ENCODE measurements at regions not wholly inside any gene's neighbourhood (a gene's known extent, or its start where the extent isn't known, plus 50 kb on each side); places are given as distances from the start of the nearest gene placed in this dataset.
"Not testable (repeated sequence)": the region's sequence is repeated elsewhere in the genome, so short reads cannot be mapped to it uniquely, and the experiment has no call there.

DNA sequence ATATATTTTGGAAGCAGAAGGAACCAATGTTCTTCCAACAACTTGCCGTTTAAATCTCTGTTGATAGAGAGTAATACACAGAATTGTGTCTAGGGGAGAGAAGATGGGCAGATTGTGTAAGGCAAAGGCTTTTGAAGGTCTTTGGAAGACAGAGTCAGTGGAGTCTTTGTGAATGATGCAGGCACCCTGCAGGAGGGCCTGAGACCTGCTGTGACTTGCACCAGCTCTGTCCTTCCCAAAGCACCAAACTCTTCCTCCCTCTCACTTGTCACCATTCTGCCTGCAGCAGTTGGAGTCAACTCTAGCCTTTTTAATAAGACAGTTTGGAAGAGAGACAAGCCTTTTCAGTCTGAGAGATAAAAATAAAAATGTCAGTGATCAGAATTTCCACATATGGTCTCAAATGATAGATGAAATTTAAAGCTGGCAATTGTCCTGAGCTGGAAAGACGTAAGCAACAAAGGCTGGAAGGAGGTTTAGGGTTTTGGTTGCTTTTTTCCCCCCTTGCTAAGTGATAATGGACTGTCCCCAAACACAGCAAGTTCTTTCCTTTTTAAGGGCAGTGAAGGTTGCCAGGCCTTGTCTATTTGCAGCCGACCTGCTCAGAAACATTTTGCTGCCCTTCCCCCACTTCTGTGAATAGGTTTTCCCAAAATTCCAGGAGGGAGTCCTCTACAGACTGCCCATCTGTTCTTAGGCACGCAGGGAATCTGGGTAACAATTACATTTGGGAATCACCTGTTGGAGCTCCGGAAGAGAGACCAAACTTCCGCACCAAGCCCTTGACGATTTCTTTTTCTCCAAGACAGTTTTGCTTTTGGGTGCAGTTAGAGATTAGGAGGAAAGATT is 103.0 kb upstream of the NTF3 start:
- DNase-seq, result no peak

DNA sequence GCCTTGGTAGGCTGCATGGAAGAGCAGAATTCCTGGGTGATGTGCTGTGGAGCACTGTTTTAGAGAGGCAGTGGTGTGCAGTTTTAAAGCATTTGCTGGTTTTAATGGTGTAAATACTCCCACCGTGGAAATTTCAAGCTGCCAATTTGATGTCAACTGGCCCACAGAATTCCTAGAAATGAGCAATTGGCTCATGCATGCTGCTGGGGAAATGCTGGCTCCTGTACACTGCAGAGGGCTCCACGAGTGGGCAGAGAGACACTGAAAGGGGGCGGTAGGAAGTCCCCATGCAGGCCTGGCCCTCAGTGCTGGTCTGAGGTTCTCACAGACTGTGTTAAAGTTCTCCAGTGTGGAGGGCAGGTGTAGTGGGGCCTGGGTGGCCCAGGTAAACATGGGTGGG is 99.4 kb upstream of the NTF3 start:
- DNase-seq, result no peak

DNA sequence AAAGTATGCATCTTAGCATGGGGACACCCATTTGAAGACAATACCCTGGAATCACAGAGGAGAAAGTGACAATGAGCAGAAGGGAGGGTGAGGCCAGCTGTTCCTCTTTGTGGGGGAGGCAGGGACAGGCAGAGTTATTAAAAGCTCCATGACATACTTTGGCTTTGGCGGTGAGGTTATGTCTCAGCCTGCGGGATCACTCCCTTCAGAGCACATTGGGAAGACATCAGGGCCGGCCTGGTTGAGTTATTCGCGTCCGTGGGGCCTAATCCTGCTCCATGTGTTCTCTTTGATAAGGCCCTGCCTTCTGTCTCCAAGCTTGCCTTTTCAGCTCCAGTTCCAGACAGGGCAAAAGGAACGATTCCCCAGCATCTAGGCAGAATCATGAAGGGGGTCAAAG is 98.8 kb upstream of the NTF3 start:
- no peak for DNase-seq

DNA sequence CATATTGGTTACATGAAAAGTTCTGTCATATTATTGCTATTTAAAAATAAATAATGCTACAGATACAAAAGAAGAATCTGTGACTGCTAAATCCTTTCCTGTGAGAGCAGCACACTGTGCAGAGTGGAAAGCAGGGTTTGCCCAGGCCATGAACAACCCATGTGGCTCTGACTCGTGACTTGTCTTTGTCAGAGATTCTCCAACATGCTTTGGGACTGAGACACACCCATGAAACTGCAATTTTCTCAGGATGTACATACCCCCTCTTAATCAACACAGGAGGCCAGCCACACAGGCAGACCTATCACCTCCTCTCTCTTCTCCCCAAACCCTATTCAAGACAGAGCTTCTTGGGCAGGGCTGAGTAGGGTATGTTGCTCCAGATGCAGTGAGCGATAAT is 96.8 kb upstream of the NTF3 start:
- DNase-seq, result no peak

DNA sequence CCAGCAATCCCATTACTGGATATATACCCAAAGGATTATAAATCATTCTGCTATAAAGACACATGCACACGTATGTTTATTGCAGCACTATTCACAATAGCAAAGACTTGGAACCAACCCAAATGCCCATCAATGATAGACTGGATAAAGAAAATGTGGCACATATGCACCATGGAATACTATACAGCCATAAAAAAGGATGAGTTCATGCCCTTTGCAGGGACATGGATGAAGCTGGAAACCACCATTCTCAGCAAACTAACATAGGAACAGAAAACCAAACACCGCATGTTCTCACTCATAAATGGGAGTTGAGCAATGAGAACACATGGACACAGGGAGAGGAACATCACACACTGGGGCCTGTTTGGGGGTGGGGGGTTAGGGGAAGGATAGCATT is 90.8 kb upstream of the NTF3 start:
- DNase-seq, result not testable (repeated sequence)

DNA sequence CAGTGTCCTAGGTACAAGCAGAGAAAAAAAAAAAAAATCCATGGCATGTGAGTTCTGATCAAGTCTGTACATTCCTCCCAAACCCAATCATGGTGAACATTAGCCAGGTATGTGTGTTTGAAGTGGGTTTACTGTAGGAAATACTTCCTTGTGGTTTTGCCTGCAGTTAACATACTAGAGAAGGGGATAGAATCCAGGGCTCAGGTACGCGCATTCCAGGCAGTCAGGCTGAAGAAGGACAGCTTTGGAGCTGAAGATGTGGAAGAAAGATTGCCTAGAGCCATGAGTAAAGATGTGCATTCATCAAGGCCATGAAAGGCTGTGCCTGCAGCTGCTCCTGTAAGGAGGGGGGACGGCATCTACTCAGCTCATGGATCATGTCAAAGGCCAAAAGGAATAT is 88.2 kb upstream of the NTF3 start:
- no peak for DNase-seq

DNA sequence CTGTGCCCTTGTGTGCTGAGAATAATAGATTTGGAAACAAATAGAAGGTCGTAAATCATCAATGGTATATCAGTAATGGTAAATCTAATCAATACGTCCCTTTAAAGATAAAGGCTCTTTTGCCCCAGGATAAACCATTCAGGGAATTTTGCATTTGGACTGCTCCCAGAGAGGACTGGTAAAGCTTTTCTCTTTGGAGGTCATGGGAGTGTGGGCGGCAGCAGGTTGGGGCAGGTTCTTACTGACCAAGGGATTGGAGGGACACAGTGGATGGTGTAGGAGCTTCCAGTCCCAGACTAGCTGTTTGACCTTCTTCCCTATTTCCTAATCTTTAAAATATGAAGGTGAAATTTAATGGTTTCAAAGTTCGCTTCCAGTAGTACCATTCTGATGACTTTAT is 87.8 kb upstream of the NTF3 start:
- DNase-seq, result no peak

DNA sequence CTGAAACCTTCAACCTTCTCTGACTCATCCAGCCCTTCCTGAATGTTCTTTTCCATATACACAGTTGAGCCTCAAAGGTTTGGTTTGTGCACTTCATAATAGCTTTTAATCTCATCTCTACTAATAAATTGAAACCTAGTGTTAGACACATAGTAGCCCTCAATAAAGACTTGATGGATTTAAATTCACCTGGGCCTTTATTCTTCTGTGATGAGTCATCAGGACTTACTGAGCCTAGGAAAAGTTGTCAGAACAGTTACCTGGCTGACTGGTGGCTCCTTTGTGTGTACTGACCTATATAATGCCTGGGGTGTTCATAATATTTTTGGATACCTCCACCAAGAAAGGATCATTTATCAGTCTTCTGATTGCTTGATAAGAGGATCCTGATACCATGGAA is 86.4 kb upstream of the NTF3 start:
- no peak for DNase-seq

DNA sequence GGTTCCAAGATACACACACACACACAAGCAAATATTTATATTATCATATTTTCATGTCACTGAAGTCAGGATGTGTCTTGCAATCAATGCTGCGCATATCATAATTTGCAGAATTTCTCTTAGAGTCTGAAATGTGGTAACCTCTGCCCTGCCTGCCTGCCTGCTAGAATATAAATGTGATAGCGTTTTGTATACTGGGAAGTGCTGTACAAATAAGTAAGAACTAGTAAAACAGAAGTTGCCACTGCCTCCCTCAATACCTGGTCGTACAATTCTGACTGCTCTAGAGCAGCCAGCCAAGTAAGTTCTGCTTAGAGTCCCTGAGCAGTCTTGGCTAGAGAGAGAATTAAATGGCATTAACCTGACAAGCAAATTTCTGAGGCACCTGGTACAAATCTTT is 83.9 kb upstream of the NTF3 start:
- DNase-seq, result no peak

DNA sequence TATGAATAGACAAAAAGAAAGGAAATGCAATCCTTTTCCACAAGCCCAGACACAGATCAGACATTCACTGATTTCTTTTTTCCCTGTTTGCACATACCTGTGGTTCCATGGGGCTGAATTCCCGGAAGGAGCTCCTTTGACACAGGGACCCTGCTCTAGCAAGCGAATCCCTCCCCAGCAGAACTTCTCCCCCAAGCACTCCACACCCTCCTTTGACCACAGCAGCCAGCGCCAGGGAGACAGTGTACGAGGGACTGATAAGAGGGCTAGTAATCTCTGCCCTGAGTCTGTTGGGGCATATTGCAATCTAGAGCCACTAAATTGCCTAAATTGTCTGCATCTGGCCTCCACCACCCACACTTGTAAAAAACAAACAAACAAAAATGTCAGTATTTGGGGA is 83.4 kb upstream of the NTF3 start:
- no peak for DNase-seq

DNA sequence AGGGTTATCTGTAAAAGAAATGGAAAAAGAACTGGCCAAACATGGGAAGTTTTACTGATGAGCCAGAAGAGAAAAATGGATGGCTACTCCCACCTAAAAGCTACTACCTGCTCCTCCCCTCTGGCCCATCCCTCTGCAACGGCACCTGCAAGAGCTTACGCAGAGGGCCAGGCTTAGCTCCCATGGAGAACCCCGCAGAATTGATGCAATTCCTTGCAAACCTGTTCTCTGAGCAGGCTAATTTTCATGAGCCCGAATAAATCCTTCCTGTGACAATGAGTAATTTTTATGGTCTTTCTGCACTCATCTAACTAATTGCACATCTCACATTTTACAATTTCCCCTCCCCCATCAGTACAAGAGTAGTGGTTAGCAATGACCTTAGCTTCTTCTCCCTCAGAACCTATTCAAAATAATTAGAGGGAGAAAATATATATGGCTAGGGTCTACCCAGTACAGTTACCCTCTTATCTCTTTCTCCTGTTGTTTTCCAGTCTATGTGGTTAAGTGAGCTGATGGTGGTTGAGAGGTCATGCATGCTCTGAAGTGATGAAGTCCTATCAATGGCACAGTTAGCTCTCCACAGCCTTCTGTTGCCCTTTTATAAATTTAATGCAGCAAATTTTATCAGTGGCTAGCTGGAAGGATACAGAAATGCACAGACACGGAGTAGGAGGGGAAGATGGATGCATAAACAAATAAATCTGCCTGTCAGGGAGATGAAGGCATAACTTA is 67.7 kb upstream of the NTF3 start:
- no peak for DNase-seq

DNA sequence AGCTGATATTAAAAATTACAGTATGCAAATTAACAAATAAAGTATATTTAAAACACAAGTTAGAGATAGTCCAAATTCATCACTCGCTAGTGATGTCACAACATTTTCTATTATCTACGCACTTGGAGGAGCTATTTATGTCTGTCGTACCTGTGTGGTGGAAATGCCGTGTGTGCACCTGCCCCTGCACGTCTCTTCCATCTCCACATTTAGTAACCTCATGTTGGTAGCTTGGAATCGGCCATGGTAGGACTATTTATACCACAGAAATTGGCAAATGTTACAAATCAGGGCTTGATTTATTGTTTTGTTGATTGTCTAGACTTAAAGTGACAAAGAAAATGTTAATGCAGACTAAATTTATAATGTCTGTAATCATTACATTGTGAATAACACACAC is 62.6 kb upstream of the NTF3 start:
- no peak for DNase-seq

DNA sequence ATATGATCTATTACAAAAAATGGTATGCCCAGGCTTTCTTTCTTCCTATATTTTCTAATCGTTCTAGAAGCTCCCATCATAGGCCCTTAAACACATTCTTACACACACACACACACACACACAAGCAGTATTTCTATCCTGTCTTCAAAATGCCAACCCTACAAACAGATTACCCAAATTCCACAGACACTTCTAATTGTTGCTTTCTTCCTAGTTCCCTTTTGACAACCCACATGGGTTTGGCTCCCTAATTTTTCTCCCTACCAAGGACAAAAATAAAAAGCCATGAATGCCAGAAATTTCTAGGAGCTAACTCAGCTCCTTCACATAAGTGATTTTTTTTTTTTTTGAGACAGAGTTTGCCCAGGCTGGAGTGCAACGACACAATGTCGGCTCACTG is 60.3 kb upstream of the NTF3 start:
- no peak for DNase-seq

DNA sequence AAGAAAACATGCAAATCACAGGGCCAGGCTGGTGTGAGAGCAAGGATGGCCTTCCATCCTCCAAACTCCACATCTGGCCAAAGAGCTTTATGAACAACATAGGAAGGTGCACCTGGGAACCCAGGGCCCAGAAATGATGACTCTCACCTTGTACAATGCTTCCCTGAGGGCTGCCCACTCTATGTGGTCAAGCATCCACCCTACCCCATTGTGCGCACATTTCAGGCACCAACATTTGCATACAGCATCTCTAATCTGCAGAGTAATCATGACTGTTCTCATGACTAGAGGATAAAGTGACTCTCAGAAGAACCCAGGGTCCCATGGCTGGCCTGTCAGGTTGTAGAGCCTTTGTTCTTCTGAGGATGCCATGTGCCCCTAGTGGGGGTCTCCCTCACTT is 57.2 kb upstream of the NTF3 start:
- no peak for DNase-seq

DNA sequence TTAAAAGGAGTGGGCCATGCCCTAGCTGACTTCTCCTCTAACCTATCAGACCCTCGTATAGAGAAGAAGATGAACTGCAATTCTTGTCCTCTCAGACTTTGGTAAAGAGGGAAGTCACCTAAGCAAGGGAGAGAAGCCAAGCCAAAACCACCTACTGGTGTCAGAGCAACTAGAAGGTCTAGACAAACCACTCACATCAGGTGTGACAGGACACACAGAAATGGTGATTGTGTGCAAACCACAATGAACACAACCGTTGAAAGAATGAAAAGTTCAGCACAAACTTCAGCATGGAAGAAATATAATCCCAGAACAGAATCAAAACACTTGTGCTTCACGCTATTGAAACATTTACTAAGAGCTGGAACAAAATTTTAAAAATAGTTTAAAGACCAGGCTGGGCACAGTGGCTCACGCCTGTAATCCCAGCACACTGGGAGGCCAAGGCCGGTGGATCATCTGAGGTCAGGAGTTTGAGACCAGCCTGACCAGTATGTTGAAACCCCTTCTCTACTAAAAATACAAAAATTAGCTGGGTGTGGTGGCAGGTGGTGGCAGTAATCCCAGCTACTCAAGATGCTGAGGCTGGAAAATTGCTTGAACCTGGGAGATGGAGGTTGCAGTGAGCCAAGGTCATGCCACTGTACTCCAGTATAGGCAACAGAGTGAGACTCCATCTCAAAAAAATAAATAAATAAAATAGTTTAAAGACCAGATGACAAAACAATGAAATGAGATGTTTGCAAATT is 56.2 kb upstream of the NTF3 start:
- no peak for DNase-seq

DNA sequence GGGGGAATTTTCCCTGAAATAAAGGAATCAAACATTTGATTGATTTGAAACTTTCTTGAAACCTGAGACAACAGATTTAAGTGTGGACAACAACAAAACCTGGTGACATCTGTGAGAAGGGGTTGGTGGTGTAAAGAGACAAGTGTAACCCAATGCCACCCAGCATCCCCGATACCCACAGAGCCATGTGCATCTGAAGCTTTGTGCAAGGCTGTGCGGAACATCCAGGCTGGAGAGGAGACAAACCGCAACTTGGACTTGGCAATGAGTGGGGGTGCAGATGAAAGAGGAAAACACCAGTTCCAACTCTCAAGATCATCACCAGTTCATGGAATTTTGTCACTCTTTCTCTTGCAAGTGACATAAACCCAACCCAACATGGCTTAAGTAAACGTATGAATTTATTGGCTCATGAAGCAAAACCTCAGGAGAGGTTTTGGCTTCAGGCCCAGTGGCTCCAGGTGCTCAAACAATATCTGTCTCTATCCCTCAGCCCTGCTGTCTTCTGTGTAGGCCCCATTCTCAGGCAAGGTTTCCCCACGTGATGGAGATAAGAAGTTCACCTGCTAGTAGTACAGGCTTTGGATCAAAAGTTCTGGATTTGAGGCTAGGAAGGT is 55.2 kb upstream of the NTF3 start:
- no peak for DNase-seq

DNA sequence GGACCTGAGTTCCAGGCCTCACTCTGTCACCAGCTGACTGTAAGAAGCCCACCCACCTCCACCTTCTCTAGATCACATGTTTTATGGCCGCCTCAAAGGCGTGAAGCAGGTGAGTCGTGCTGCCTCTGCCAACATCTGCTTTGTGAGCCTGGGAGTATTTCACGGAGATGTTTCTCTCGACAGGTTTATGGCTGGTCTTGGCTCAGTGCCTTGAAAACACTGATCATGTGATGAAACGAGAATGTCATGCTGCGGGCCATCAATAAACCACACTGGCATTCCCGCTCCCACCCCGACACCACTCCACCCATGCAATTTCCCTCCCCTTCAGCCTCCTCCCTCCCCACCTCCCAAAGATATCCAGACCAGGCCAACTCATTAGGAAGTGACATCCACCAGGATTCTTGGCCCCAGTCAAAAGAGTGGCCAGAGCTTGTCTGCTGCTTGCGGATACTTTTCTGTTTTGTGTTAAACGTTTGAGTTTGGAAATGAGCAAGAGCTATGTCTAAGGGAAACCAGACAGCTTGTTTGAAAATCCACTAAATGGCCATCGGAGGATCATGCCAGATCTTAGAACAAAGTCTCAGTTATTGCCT is 53.8 kb upstream of the NTF3 start:
- DNase-seq, result no peak

DNA sequence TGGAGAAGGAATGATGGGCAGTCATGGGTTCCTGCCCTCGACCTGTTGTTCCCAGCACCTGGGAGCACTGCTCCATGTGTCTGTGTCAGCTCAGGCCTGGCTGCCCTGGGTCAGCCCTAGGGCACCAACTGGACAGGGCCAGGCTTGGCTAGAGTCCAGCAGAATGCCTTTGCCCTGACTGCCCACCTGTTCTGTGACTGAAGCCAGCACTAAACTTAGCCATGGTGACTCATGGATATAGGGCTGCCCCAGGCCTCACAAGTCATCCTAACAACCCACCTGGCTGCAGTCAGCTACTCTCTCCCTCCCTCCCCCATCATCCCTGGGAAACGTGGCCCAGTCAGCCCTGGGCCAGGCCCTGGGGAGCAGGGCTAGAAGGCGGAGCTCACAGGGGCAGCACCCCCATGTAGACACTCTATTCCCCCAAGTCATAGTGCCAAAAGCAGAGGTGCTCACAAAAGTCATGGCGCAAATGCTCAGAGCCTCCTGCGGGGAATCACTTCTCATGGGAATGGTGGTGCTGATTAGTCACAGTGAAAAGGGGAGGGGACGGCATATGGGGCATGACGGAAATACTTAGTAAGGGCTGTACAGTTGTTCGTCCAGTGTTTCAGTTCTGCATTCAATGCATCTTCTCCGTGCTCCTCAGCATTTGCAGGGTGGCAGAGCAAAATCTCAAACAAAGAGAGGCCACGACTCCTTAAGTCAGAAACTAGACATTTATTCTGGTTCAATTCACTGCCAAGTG is 52.0 kb upstream of the NTF3 start:
- DNase-seq, result no peak

All from right forelimb (tissue), 1 donor.